ENCODE measurements at regions not wholly inside any gene's neighbourhood (a gene's known extent, or its start where the extent isn't known, plus 50 kb on each side); places are given as distances from the start of the nearest gene placed in this dataset.

DNA sequence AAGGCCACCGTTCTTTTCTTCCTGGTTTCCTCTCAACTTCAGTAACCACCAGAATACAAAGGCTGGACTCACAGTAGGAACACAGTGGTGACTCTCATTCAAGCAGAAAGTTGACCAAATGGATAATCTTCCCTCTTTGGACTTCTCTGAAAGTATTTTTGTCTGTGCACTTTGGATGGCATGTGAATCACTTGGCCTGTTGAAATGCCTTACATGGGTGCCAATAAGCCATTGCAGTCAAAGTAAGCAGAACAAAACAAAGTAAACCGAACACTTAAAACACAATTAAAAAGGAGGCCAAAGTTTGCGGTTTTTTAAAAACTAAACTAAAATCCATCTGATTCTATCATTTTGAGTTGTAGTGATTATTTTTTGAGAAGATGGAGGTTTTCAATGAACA lies 370.1 kb upstream of the DDHD1 start:
- TF ChIP-seq LEF1 (IDR thresholded peaks at IDR 0.05; ENCODE audit: borderline replicate concordance) (no peak), SUZ12 (IDR thresholded peaks at IDR 0.05) (no peak), SP1 (IDR thresholded peaks at IDR 0.05) (no peak), ARNT (IDR thresholded peaks at IDR 0.05) (no peak), CTBP1 (IDR thresholded peaks at IDR 0.05; ENCODE audit: borderline replicate concordance) (no peak), BHLHE40 (IDR thresholded peaks at IDR 0.05; ENCODE audit: borderline replicate concordance) (no peak), HDGF (IDR thresholded peaks at IDR 0.05; ENCODE audit: borderline replicate concordance) (no peak), L3MBTL2 (conservative IDR thresholded peaks at IDR 0.05) (no peak), TARDBP (IDR thresholded peaks at IDR 0.05) (no peak)

All from HEK293T (cell line).